IMR-90 (cell line): ENCODE measurements at regions not wholly inside any gene's neighbourhood (a gene's known extent, or its start where the extent isn't known, plus 50 kb on each side); places are given as distances from the start of the nearest gene placed in this dataset.
A peak's percentile ranks its signal among the peaks of the same experiment; 100 is the strongest.

Experiments
- ATAC-seq: fragments of 200-7000 bp; cut with Tn5 transposase; 2 replicates; pipeline ENCODE4 v1.9.1; 2020; ENCODE audit warnings: low read depth, mild to moderate bottlenecking, moderate library complexity
- BruUV-seq: library from RNA; stranded (reverse); fragments of 400-500 nt; replicated peaks from 2 replicates; lab custom pipeline; 2021; lab: Mats Ljungman, UMichigan
- CTCF ChIA-PET: fragments of 300-600 bp; formaldehyde crosslinking; extraction: SDS; loops from one replicate; lab custom pipeline; 2021; ENCODE audit warnings: antibody characterized with exemption; lab: Yijun Ruan, JAX
- POLR2A ChIA-PET: fragments of 300-600 bp; sonication (Branson Sonifier 250); formaldehyde crosslinking; loops from one replicate; lab custom pipeline; 2022; ENCODE audit warnings: antibody characterized with exemption; ENCODE audit not compliant: unreplicated experiment; lab: Charles Lee
- DNase-seq: peaks from one replicate; pipeline ENCODE4 v3.0.0; 2013
- H2AFZ ChIP-seq: replicated peaks from 2 replicates; pipeline ENCODE3; 2013; ENCODE audit warnings: low read length, mild to moderate bottlenecking; ENCODE audit not compliant: poor library complexity
- H2AK5ac ChIP-seq: 2 replicates; pipeline ENCODE4 v1.6.1; 2013; ENCODE audit warnings: low read depth, low read length, inconsistent platforms
- H2AK9ac ChIP-seq: replicated peaks from 2 replicates; pipeline ENCODE3; 2013; ENCODE audit warnings: mild to moderate bottlenecking, low read depth, low read length, moderate library complexity; ENCODE audit not compliant: poor library complexity
- H2BK120ac ChIP-seq: 2 replicates; pipeline ENCODE4 v1.6.1; 2013; ENCODE audit warnings: low read depth, low read length, inconsistent platforms
- H2BK15ac ChIP-seq: 3 replicates; pipeline ENCODE4 v1.6.1; 2013; ENCODE audit warnings: low read depth, low read length, inconsistent platforms
- H2BK20ac ChIP-seq: 2 replicates; pipeline ENCODE4 v1.6.1; 2013; ENCODE audit warnings: low read depth, mild to moderate bottlenecking, inconsistent platforms, low read length, moderate library complexity
- H2BK5ac ChIP-seq: 2 replicates; pipeline ENCODE4 v1.6.1; 2013; ENCODE audit warnings: mild to moderate bottlenecking, low read depth, low read length, inconsistent platforms; ENCODE audit not compliant: poor library complexity, severe bottlenecking
- H3K14ac ChIP-seq: replicated peaks from 2 replicates; pipeline ENCODE4 v1.6.1; 2013; ENCODE audit warnings: low read depth, low read length, inconsistent platforms
- H3K18ac ChIP-seq: 2 replicates; pipeline ENCODE4 v1.6.1; 2013; ENCODE audit warnings: low read depth, low read length, control low read depth
- H3K23ac ChIP-seq: 2 replicates; pipeline ENCODE4 v1.6.1; 2013; ENCODE audit warnings: low read depth, low read length, inconsistent platforms
- H3K27ac ChIP-seq: 2 replicates; pipeline ENCODE4 v1.5.1; 2013; ENCODE audit warnings: mild to moderate bottlenecking, control low read depth, low read length; ENCODE audit not compliant: insufficient read depth
- H3K27me3 ChIP-seq: 2 replicates; pipeline ENCODE4 v1.6.1; 2013; ENCODE audit warnings: low read length; ENCODE audit not compliant: control insufficient read depth, insufficient read depth
- H3K36me3 ChIP-seq: 2 replicates; pipeline ENCODE4 v1.6.1; 2013; ENCODE audit warnings: low read length, mixed read lengths; ENCODE audit not compliant: control insufficient read depth, insufficient read depth
- H3K4ac ChIP-seq: 2 replicates; pipeline ENCODE4 v1.6.1; 2013; ENCODE audit warnings: low read depth, low read length, inconsistent platforms
- H3K4me1 ChIP-seq: 2 replicates; pipeline ENCODE4 v1.6.1; 2013; ENCODE audit warnings: low read length, mixed read lengths; ENCODE audit not compliant: control insufficient read depth, insufficient read depth
- H3K4me2 ChIP-seq: 2 replicates; pipeline ENCODE4 v1.6.1; 2013; ENCODE audit warnings: low read depth, mild to moderate bottlenecking, control low read depth, low read length, moderate library complexity
- H3K4me3 ChIP-seq: 2 replicates; pipeline ENCODE4 v1.5.1; 2013; ENCODE audit warnings: low read depth, mild to moderate bottlenecking, control low read depth, low read length, moderate library complexity; ENCODE audit not compliant: insufficient read depth
- H3K56ac ChIP-seq: 2 replicates; pipeline ENCODE4 v1.6.1; 2013; ENCODE audit warnings: low read length, inconsistent platforms; ENCODE audit not compliant: insufficient read depth; ENCODE audit errors: extremely low read depth
- H3K79me1 ChIP-seq, 2 experiments: 2 replicates each; pipeline ENCODE4 v1.6.1; 2013; ENCODE audit warnings: low read length in 2 of 2, inconsistent platforms in 1 of 2, low read depth in 1 of 2
- H3K9ac ChIP-seq: 2 replicates; pipeline ENCODE4 v1.6.1; 2013; ENCODE audit warnings: low read depth, low read length, control low read depth
- H3K9me1 ChIP-seq: 2 replicates; pipeline ENCODE4 v1.6.1; 2013; ENCODE audit warnings: low read length, inconsistent platforms; ENCODE audit not compliant: insufficient read depth
- H3K9me3 ChIP-seq: 2 replicates; pipeline ENCODE4 v1.6.1; 2013; ENCODE audit warnings: low read length; ENCODE audit not compliant: control insufficient read depth, insufficient read depth
- H4K20me1 ChIP-seq: 2 replicates; pipeline ENCODE4 v1.6.1; 2013; ENCODE audit warnings: low read length, inconsistent platforms; ENCODE audit not compliant: insufficient read depth
- H4K5ac ChIP-seq: 2 replicates; pipeline ENCODE4 v1.6.1; 2013; ENCODE audit warnings: mild to moderate bottlenecking, low read depth, low read length, control low read depth
- H4K8ac ChIP-seq, 2 experiments: 2 replicates each; pipeline ENCODE4 v1.6.1; 2013; ENCODE audit warnings: low read depth in 2 of 2, low read length in 2 of 2, control low read depth in 1 of 2, inconsistent platforms in 1 of 2
- H4K91ac ChIP-seq: 2 replicates; pipeline ENCODE4 v1.6.1; 2013; ENCODE audit warnings: low read depth, low read length, inconsistent platforms; ENCODE audit not compliant: insufficient read depth
- BHLHE40 ChIP-seq: fragments of 150-350 bp; IDR thresholded peaks from 2 replicates; pipeline ENCODE4 v1.6.1; 2016; ENCODE audit warnings: mild to moderate bottlenecking, low read depth, low read length
- CEBPB ChIP-seq: IDR thresholded peaks from 2 replicates; pipeline ENCODE4 v1.6.1; 2012; ENCODE audit warnings: low read depth, low read length, improper control_type of control experiment
- CHD1 ChIP-seq: IDR thresholded peaks from 2 replicates; pipeline ENCODE4 v1.6.1; 2012; ENCODE audit warnings: low read depth, low read length, improper control_type of control experiment
- FOS ChIP-seq: fragments of 150-350 bp; IDR thresholded peaks from 2 replicates; pipeline ENCODE4 v1.6.1; 2016; ENCODE audit warnings: low read depth, low read length
- MAFK ChIP-seq: IDR thresholded peaks from 2 replicates; pipeline ENCODE4 v1.6.1; 2012; ENCODE audit warnings: low read depth, low read length, improper control_type of control experiment
- MAZ ChIP-seq: IDR thresholded peaks from 2 replicates; pipeline ENCODE4 v1.6.1; 2012; ENCODE audit warnings: low read depth, mild to moderate bottlenecking, low read length, improper control_type of control experiment, moderate library complexity, borderline replicate concordance
- MXI1 ChIP-seq: IDR thresholded peaks from 2 replicates; pipeline ENCODE4 v1.6.1; 2012; ENCODE audit warnings: low read depth, mild to moderate bottlenecking, low read length, moderate library complexity, borderline replicate concordance
- NFE2L2 ChIP-seq: fragments of 150-350 bp; IDR thresholded peaks from 2 replicates; pipeline ENCODE4 v1.6.1; 2016; ENCODE audit warnings: low read depth, mild to moderate bottlenecking, low read length
- POLR2A ChIP-seq: IDR thresholded peaks from 2 replicates; pipeline ENCODE4 v1.6.1; 2012; ENCODE audit warnings: mild to moderate bottlenecking, low read depth, low read length
- RAD21 ChIP-seq: IDR thresholded peaks from 2 replicates; pipeline ENCODE4 v1.6.1; 2012; ENCODE audit warnings: low read length, improper control_type of control experiment
- RCOR1 ChIP-seq: IDR thresholded peaks from 2 replicates; pipeline ENCODE4 v1.6.1; 2012; ENCODE audit warnings: mild to moderate bottlenecking, low read length, improper control_type of control experiment; ENCODE audit not compliant: insufficient replicate concordance
- RFX5 ChIP-seq: IDR thresholded peaks from 2 replicates; pipeline ENCODE4 v1.8.0; 2012; ENCODE audit warnings: low read depth, mild to moderate bottlenecking, low read length, moderate library complexity
- SMC3 ChIP-seq: fragments of 150-350 bp; IDR thresholded peaks from 2 replicates; pipeline ENCODE4 v1.6.1; 2016; ENCODE audit warnings: low read depth, mild to moderate bottlenecking, antibody characterized with exemption, low read length, moderate library complexity
- dilution Hi-C: fragments of 300-500 bp; cut with HindIII; formaldehyde crosslinking; loops from one replicate; pipeline ENCODE4 v1.14.3; 2018; ENCODE audit warnings: low sequenced_read_pairs; ENCODE audit not compliant: unreplicated experiment
- in situ Hi-C: fragments of 300-500 bp; cut with MboI; formaldehyde crosslinking; loops from 3 replicates; pipeline ENCODE4 v1.14.3; 2019; ENCODE audit warnings: low sequenced_read_pairs, inconsistent platforms, mixed read lengths
- intact Hi-C: fragments of 100-400 bp; cut with micrococcal nuclease; formaldehyde crosslinking; loops from 2 replicates; pipeline ENCODE4 v1.10.0; 2022
- TF ChIP-seq, protein P1 (sequence below): fragments of 150-350 bp; IDR thresholded peaks from 2 replicates; pipeline ENCODE4 v1.6.1; 2016; ENCODE audit warnings: low read depth, mild to moderate bottlenecking, low read length, moderate library complexity, borderline replicate concordance
- TF ChIP-seq, protein P2 (sequence below): conservative IDR thresholded peaks from 2 replicates; pipeline ENCODE4 v1.5.1; 2012; ENCODE audit warnings: mild to moderate bottlenecking, low read depth, low read length, improper control_type of control experiment
- TF ChIP-seq, protein P3 (sequence below): fragments of 150-350 bp; IDR thresholded peaks from 2 replicates; pipeline ENCODE4 v1.6.1; 2017; ENCODE audit warnings: mild to moderate bottlenecking, antibody characterized with exemption, low read length, low read depth

DNA sequence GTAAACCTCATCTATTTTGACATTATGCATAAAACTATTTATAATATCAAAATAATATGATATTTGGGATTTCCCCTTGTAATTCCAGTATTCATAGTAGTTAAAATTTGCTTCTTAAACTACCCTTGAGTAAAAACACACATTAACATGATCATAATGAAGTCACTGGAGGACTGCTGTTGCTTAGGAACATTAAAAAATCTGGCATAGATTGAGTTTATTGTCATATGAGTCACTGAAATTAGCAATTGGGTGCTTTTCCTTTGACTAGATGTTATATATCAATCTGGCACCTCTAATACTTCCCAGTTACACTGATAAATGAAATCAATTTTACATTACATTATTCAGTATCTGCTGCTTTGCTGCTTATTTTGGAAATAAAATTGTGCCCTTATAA, 57.0 kb upstream of the ZC3H15 start:
- Histone ChIP-seq H3K56ac (no peak overlapping the region), H3K4me1 (no peaks in the 10 kb centered on the region), H4K20me1 (no peaks in the 10 kb centered on the region), H3K9ac (no peak overlapping the region), H3K18ac (no peak overlapping the region), H2AK9ac (no peak overlapping the region), H3K27me3 (no peaks in the 10 kb centered on the region), H3K4me3 (no peak overlapping the region), H2BK20ac (no peak overlapping the region), H4K91ac (no peak overlapping the region), H3K4me2 (no peak overlapping the region), H3K36me3 (no peaks in the 10 kb centered on the region), H2BK5ac (no peak overlapping the region), H3K23ac (no peak overlapping the region), H3K9me3 (no peaks in the 10 kb centered on the region), H2AK5ac (no peak overlapping the region), H3K4ac (no peak overlapping the region), H3K79me1 (no peaks in the 10 kb centered on the region), H2BK15ac (no peak overlapping the region), H3K27ac (no peak overlapping the region), H3K14ac (no peak overlapping the region), H4K8ac (no peak overlapping the region), H2BK120ac (no peak overlapping the region), H4K5ac (no peak overlapping the region), H3K9me1 (no peaks in the 10 kb centered on the region), H2AFZ (no peak overlapping the region)
- DNase-seq (peak; percentile 3), ATAC-seq (no peak)
- POLR2A ChIA-PET: no interaction called here
- TF ChIP-seq, protein P1, sequence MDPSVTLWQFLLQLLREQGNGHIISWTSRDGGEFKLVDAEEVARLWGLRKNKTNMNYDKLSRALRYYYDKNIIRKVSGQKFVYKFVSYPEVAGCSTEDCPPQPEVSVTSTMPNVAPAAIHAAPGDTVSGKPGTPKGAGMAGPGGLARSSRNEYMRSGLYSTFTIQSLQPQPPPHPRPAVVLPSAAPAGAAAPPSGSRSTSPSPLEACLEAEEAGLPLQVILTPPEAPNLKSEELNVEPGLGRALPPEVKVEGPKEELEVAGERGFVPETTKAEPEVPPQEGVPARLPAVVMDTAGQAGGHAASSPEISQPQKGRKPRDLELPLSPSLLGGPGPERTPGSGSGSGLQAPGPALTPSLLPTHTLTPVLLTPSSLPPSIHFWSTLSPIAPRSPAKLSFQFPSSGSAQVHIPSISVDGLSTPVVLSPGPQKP: no peak
- TF ChIP-seq RCOR1 (no peak), CEBPB (no peak), NFE2L2 (no peak), MAZ (no peak), SMC3 (no peak), BHLHE40 (no peak), MXI1 (no peak), RFX5 (no peak), POLR2A (no peak), CHD1 (no peak), MAFK (no peak), RAD21 (no peak), FOS (no peak)
- TF ChIP-seq, protein P2, sequence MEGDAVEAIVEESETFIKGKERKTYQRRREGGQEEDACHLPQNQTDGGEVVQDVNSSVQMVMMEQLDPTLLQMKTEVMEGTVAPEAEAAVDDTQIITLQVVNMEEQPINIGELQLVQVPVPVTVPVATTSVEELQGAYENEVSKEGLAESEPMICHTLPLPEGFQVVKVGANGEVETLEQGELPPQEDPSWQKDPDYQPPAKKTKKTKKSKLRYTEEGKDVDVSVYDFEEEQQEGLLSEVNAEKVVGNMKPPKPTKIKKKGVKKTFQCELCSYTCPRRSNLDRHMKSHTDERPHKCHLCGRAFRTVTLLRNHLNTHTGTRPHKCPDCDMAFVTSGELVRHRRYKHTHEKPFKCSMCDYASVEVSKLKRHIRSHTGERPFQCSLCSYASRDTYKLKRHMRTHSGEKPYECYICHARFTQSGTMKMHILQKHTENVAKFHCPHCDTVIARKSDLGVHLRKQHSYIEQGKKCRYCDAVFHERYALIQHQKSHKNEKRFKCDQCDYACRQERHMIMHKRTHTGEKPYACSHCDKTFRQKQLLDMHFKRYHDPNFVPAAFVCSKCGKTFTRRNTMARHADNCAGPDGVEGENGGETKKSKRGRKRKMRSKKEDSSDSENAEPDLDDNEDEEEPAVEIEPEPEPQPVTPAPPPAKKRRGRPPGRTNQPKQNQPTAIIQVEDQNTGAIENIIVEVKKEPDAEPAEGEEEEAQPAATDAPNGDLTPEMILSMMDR: no peak
- TF ChIP-seq, protein P3, sequence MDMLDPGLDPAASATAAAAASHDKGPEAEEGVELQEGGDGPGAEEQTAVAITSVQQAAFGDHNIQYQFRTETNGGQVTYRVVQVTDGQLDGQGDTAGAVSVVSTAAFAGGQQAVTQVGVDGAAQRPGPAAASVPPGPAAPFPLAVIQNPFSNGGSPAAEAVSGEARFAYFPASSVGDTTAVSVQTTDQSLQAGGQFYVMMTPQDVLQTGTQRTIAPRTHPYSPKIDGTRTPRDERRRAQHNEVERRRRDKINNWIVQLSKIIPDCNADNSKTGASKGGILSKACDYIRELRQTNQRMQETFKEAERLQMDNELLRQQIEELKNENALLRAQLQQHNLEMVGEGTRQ: no peak
- in situ Hi-C loops: no loop called here
- BruUV-seq: no TSS peak
- CTCF ChIA-PET: no interaction called here
- intact Hi-C loops: no loop called here
- dilution Hi-C loops: no loop called here
